ENCODE measurements at regions not wholly inside any gene's neighbourhood (a gene's known extent, or its start where the extent isn't known, plus 50 kb on each side); places are given as distances from the start of the nearest gene placed in this dataset.
"Not testable (repeated sequence)": the region's sequence is repeated elsewhere in the genome, so short reads cannot be mapped to it uniquely, and the experiment has no call there.

DNA sequence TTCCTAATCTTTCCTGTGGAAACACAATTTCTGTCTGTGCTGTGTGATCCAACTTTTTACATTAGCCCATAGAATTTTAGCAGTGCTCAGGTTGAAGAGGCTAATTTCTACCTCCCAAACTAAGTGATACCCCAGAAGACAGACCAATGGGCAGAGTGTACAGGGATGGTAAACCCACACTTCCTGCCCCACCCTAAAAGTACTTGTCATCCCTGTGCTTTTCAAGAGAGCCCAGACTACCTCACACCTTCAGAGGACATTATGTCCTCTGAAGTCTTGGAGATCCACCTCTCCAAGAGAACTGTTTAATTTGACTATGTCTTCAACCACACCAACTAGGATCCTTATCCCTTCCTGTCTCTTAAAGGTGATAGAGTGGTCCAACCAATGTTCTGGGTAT lies 82.0 kb upstream of the ACSL1 start:
- no peak for DNase-seq

DNA sequence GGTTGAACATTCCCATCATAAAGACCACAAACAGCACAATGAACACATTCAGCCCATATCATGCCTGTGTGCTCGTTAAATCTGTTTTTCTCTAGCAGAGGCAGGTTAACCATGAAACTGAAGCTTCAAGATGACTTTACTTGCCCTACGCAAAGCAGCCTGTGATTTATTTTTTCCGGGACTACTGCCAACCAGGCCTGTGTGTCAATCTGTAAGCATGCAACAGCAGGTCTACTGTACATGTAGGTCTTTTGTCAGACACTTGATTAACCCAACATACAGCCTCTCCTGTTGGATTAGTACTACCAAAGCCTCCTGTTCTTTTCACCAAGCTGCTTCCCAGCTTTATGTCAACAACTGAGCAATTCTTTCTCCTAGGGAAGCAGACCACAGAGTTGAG lies 85.5 kb upstream of the ACSL1 start:
- no peak for DNase-seq

DNA sequence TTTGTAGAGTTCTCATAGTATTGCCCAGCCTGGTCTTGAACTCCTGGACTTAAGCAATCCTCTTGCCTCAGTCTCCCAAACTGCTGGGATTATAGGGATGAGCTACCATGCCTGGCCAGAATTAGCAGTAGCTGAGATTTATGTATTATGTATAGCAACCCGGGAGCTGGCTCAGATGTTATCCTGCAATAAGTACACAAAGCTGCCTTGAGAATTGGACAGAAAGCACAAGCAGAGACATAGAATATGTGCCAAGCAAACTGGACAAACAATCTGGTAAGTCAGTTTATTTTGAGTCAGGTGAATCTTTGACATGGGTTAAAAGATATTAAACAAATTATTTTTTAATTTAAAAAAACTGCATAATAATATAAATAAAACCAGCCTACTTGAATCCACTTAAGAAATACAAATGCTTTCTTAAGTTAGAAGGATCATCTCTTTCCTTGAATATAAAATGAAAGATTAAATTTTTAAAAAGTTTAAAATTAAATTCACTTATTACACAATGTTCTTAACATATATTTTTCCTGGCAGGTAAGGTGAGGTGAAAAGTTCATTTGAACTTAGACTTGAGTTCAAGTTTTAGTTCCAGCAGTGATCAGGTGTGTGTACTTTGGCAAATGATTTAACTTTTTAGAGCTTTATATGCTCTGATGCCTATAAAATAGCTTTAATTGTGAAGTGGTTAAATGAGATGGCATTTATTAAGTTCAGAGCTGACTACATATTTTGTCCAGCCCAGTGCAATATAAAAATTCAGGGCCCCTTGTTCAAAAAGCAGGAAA lies 87.8 kb upstream of the ACSL1 start:
- no peak for DNase-seq

DNA sequence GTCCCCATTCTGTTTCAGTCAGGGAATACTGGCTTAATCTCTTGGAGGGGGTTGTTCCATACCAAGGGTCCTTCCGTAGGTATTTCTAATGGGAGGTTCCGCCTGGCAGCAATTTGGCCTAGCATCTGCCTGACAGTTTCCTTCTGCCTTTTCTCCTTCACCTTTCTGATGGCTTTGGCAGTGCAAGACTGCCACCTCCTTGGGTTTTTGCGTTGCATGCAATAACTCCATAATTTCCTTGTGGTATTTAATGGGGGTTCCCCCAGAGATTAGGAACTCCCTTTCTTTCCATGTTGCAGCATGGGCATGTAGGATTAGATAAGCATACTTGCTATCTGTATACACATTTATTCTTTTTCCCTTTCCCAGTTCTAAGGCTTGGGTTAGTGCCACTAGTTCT lies 93.0 kb upstream of the ACSL1 start:
- DNase-seq, result not testable (repeated sequence)

DNA sequence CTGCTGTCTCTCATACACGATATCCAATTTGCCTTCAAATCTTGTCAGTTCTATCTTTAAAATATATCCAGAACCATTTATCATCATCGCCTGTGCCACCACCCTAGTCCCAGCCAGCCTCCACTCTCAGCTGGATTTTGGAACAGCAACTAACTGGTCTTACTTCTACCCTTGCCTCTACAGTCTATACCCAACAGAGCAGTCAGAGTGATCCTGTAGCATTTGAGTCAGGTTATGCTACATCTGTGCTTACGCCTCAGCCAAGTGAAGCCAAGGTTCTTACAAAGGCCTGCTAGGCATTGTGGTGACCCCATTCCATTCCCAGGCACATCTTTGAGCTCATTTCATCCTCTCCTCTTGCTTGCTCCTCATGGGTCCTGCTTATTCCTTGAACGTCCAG lies 95.7 kb upstream of the ACSL1 start:
- DNase-seq, result no peak

DNA sequence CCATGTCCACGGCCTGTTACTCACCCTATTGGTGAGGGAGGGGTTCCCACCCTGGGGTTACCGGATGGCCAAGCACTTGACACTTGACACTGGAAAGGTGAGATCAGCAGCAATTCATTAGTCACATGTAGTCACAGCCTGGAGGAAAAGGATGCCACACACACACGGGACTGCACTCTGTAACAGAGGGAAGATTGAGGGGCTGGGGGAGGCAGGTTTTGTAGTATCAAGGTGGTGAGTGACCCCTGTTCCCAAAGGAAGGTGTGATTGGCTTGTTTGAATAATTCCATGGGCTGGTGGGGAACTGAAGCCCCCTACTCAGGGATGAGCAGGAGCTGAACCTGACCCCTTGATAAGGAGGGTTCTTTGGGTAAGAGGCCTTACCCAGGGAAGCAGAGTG lies 96.0 kb upstream of the HELT start:
- DNase-seq, result no peak

DNA sequence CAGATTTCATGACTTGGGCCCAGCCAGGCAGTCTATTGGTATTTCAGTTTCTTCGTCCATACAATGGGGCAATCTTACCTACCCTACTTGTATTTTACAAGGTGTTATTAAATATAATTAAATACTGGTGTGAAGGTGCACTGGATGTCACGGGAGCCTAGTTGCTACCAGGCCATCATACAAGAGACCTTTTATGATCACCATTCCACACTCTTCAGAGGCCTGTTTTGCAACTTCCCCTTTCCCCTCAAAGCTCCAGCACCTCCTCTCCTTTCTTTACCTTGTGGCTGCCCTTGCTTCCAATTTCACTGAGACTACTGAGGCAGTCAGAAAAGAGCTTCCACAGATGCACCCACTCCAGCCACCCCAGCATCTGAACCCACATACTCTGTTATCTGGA lies 93.8 kb upstream of the HELT start:
- DNase-seq, result no peak

DNA sequence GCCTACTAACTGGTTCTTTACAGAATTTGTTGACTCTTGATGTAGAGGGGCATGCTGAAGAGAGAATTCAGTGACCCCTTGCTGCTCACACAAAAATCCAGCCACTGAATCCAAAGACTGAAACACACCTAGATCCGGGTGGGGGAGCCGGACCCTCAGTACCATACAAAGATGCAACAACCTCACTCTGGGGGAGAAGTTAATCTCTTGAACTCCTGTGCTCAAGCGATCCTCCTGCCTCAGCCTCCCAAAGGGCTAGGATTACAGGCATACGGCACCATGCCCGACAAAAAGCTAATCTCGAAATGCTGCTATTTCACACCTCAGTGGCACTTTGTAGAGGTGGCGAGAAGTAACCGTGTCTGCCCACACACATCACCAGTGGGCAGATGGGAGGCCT lies 88.8 kb upstream of the HELT start:
- no peak for DNase-seq

DNA sequence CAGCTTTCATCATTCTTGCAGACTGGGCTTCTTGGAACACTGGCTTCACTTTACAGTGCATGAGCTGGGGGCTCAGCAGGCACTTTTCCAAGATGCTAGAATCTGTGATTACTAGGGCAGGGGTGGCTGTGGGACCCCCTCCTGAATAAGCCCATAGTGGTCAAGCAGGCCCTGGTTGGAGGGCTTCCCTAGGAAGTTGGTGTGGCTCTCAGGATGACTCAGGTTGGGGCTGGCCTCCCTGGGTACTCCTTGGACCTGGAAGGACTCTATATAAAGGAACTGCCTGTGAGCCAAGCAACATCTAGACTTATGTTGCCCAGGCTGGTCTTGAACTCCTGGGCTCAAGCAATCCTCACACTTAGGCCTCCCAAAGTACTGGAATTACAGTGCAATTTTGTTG lies 88.3 kb upstream of the HELT start:
- no peak for DNase-seq

DNA sequence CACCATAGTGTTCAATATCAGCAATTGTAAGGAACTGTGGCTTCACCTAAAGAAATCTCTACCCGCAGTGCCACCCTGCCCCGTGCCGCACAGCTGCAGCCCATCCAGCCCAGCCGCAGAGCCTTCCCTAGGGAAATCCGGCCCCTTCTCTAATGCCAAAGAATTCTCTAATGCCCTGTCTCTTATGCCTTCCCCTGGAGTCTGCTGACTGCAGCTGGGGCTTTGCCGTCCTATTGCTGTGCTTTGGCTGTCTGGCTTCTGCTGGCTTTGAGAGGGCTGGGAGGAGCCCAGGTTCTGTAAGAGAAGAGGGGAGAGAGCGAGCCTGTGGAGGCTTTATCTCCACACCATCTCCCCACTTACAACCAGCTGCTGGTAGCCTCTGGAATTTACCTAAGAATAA lies 85.9 kb upstream of the HELT start:
- peak in 1 of 5 experiments; percentile 34 for DNase-seq

DNA sequence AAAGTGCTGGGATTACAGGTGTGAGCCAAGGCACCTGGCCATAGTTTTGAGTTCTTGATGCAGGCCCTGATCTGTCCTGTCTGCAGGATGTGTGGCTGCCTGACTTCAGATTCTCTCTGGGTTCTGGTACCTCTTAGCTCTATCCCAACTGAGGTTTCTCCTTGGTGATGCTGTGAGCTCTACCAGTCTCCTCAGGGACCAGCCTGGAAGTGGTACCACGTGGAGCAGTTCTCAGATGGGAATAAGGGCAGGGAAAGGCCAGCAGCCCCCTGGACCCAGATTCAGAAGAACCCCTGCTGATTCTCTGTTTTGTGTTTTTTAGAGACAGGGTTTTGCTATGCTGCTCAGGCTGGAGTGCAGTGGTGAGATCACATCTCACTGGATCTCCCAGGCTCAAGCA lies 85.0 kb upstream of the HELT start:
- DNase-seq, result no peak

DNA sequence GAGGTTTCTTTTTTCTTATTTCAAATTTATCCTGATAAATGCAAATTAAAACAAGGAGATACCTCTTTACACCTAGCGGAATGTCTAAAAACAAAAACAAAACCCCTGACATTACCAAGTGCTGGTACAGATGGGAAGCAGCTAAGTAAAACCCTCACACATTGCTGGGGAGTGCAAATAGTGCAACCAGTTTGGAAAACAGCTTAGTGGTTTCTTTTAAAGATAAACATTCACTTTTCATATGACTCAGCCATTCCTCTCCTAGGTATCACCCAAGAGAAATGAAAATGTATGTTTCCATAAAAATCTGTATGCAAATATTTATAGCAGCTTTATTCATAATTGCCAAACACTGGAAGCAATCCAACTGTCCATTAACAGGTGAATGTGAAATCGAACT lies 84.1 kb upstream of the HELT start:
- DNase-seq, result no peak

DNA sequence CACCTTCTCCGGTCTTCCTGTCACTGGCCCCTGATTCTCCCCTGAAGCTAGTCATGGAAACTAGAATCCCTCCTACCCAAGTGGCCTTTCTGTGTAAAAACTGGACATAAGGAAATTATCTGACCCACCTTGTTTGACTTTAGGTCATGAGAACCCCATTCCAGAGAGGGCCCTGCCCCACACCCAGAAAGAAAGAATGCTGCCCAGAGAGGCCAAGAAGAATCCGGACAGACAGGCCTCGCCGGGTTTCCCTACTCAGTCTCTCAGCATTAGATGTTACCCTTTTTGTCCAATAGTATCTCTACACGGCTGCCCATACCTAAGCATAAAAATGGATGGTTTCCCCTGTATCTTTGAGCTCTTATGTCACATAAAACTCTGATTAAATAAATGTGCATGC lies 83.3 kb upstream of the HELT start:
- no peak for DNase-seq

DNA sequence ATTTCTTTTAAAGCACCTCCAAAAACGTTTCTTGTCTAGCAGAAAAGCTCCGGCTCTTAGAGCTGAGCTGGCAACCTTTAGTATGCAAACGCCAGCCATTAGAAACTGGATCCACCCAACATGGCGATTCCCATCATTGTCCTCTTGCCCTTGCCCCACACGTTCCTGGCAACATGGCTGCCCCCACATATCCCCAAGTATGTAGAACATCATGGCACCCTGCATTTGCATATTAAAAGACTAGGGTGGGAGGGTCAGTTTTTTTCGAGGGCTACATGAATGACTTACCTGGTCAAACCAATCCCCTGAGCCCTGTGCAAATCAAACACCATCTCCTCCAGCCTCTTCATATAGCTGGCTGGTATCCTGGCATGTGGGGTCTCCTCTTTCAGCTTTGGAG lies 82.2 kb upstream of the HELT start:
- no peak for DNase-seq

DNA sequence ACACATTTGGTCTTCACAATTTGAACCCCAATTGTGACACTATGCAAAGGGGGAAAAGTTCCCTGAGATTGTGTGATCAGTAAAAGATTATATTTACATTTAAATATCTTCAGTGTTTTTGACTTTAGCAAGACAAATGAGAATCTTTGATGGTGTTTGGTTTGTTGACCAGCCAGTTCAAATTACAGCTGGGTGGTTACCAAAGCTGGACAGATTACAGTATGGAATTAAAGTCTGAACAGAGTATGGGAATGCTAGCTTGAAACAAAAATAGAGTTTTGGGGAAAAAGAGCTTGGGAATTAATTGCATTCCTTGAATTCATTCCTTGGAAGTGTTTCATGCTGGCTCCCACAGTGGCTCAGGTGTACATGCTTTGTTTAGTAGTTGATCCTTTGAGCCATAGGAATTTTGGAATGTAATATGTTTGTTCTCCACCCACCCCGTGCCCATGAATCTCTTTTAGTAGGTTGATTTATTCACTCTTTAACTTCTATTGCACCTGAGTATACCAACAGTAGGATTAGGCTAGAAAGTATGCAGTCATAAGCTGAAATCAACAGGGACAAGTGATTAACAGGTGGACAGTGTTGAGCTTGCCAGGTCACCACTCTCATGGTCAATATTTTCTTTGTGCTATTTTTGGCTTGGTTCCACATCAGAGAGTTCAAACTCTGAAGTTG lies 81.1 kb upstream of the HELT start:
- DNase-seq, result no peak

DNA sequence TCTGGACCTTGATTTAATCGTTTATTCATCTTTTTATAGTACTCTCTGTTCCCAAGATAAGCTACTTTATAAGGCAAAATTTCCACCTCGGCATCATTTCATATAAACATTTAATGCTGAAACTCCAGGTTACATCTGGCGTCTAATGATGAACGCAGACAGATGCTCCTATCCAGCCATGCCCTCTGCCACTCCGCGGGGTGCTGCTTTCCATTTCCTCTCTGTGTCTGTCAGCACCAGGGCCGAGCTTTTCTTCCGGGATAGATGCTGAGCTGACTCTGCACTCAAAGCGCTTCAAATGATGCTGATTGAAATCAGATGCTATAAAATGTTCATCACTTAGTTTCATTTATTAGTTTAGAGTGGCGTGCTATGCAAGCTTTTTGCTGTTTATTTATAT lies 80.5 kb upstream of the HELT start:
- DNase-seq, result no peak

DNA sequence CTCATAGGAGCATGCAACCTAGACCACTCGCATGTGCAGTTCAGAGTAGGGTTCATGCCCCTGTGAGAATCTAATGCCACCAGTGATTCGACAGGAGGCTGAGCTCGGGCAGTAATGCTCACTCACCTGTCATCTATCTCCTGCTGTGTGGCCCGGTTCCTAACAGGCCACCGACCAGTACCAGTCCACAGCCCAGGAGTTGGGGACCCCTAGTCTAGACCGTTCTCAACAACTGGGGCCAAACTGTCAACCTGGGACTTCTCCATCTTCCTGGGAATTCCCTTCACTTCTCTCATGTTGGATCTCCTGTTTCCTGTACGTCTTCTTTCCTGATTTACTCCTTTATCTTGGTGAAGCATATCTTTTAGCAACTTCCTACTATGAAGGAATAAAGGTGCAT lies 79.4 kb upstream of the HELT start:
- DNase-seq, result no peak

DNA sequence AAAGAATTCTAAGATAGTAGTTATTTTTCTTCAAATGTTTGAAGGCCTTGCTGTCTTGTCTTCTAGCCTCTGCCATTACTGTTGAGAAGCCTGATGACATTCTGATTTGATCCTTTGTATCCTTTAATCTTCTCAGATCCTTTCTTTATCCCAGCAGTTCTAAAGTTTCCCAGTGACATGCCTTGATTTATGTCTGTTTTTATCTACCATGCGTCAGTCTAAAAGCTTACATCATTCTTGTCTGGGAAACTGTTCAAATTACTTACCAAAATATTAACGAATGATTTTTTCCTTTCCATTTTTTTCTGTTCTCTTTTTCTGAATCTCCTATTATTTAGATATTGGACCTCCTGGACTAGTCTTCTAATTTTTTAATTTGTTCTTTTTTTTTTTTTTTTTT lies 78.3 kb upstream of the HELT start:
- no peak for DNase-seq

DNA sequence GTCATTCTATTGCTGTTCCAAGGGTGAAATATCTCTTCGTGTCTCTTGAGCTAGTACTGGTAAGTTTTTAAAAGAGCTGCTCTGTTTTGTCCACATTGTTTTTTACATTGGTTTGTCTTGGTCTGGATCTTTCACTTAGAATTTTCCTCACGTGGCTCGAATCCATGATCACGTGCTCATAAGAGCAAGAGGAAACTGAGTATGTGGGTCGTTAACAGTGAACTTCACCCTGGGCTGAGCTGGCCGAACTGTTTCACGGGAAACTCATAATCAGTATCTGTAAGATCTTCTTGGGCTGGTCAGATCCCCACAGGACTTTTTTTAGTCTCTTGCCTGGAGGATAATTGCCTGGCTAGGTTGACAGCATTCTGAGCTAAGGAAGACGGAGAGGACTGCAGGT lies 77.8 kb upstream of the HELT start:
- DNase-seq, result no peak

DNA sequence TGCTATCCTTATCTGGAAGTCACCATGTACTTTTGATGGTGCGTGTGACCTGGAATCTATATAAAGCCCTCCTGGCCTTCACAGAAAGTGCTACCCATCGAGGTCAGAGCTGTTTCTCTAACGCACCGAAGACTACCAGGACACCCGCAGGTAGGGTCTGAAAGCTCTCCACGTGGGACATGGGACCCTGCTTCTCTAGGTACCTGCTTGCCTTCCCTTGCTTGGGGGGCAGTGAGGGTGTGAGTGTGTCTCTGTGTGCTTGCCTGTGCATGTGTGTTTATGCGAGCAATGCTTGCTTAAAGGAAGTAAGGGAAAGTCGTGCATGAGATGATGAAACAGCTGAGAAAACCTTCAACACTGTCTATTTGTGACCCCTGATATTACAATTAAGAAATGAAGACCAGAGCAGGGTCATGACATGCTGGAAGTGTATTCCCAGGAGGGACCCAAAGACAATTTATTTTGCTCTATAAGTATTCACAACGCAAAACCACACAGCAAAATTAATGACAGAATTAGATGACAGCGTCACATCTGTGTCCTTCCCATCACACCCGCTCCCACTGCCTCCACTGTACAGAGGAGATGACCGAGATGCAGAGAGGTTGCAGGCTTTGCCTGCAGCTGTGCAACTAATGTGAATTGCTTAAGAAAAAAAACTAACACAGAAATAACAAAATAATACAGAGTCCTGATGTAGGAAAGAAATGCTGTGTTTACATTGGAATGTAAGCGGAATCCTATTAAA lies 76.4 kb upstream of the HELT start:
- DNase-seq, result no peak

DNA sequence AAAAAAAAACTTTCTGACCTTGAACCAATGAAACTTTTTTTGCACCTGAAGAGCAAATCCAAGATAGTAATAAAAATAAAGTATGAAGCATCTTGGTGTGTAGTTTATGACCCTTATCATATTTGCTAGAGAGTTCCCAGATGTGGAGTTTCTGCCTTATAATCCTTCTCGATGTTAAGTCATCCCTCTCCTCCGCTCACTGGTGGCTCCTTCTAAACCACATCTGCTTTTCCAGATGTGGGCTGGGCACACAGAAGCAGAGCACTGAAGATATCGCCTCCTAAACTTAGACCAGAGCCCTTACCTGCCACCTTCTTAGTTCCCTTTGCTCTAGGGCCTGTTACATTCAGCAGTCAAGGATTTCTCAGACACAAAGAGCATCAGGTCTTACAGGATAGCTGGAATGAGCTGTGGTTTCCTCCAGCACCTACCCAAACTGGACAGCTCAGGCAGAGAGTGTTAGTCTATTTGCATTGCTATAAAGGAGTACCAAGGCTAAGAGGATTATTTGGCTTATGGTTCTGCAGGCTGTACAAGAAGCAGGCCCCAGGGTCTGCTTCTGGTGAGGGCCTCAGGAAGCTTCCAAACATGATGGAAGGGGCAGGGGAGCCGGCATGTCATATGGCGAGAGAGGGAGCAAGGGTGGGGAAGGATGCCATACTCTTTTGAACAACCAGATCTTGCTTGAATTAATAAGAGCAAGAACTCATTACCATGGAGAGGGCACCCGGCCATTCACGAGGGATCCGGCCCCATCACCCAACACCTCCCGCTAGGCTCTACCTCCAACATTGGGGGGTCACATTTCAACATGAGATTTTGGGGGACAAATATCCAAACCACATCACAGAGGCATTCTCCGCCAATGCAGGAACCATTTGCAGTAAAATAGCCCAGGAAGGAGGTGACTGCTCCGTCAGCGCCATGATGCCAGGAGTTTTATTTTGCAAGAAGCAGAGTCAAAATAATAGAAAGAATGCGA lies 75.6 kb upstream of the HELT start:
- no peak for DNase-seq

DNA sequence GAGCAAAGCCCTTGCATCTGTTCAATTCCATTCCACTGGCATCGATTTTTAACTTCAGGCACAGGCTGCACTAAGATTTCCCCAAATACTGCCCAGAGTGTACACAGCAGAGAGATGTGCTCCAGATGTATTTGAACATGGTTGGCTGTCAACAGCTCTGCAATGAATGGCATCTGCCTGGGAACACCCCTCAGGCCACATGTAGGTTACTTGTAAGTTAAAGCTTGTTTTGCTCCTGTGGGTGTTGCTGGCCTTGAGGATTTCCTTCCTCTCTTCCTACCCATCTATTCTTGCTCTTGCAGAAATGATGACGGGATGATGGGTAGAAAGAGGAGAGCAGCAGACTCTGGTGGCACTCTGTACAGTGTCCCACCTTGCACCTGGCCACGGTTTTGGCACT lies 69.3 kb upstream of the HELT start:
- DNase-seq, result no peak

All from T-helper 2 cell (primary cell).